ENCODE measurements at regions not wholly inside any gene's neighbourhood (a gene's known extent, or its start where the extent isn't known, plus 50 kb on each side); places are given as distances from the start of the nearest gene placed in this dataset.

DNA sequence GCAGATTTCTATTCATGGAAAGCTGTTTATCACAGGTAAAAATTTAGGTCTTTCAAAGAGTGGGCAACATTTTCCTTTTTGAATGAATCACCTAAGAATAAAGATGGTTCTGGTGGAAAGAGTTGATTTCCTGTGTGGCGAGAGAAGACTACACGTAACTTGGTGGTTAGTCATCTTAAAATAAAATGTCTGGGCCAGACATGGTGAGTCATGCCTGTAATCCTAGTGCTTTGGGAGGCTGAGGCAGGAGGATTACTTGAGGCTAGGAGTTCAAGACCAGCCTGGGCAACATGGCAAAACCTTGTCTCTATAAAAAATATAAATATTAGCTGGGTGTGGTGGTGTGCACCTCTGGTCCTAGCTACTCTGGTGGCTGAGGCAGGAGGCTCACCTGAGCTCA is 65.7 kb downstream of the DISP1 start:
- TF ChIP-seq, protein P1, sequence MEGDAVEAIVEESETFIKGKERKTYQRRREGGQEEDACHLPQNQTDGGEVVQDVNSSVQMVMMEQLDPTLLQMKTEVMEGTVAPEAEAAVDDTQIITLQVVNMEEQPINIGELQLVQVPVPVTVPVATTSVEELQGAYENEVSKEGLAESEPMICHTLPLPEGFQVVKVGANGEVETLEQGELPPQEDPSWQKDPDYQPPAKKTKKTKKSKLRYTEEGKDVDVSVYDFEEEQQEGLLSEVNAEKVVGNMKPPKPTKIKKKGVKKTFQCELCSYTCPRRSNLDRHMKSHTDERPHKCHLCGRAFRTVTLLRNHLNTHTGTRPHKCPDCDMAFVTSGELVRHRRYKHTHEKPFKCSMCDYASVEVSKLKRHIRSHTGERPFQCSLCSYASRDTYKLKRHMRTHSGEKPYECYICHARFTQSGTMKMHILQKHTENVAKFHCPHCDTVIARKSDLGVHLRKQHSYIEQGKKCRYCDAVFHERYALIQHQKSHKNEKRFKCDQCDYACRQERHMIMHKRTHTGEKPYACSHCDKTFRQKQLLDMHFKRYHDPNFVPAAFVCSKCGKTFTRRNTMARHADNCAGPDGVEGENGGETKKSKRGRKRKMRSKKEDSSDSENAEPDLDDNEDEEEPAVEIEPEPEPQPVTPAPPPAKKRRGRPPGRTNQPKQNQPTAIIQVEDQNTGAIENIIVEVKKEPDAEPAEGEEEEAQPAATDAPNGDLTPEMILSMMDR (IDR thresholded peaks at IDR 0.05), result no peak
- TF ChIP-seq POLR2A (IDR thresholded peaks at IDR 0.05) (no peak), POLR2AphosphoS5 (IDR thresholded peaks at IDR 0.05; ENCODE audit: insufficient read depth in 1 of 2, low read depth in 1 of 2) (no peak)

All from vagina (tissue), 2 donors.